NCI-H2081 (cell line): ENCODE measurements at regions not wholly inside any gene's neighbourhood (a gene's known extent, or its start where the extent isn't known, plus 50 kb on each side); places are given as distances from the start of the nearest gene placed in this dataset.
"Not testable (repeated sequence)": the region's sequence is repeated elsewhere in the genome, so short reads cannot be mapped to it uniquely, and the experiment has no call there.

Experiments
- DNase-seq, 2 experiments: peaks; one replicate each; lab custom pipeline; 2025; lab: John Stamatoyannopoulos, UW

- DNase-seq, result no peak
Observed at GRCh38 chr9:26240020-26240419, 561.8 kb upstream of the TUSC1 start.

- DNase-seq, result no peak
Observed at GRCh38 chr9:26237256-26237655, 559.0 kb upstream of the TUSC1 start.

DNA sequence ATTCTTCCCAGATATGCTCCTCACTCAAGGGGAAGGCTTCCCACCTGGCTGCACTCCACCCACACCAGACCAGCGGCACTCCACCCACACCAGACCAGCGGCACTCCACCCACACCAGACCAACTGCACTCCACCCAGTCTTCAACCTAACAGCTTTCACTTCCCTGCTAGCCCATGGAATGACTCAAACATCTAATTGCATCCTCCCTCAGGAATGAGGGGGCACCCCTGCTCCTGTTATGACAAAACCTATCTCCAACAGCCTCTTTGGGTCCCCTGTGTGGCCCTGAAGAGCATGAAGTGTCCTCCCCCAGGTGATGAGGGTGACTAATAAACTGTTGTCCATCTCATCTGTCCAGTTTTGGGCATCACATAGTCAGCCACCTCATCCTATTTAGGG is 556.6 kb upstream of the TUSC1 start:
- no peak for DNase-seq

DNA sequence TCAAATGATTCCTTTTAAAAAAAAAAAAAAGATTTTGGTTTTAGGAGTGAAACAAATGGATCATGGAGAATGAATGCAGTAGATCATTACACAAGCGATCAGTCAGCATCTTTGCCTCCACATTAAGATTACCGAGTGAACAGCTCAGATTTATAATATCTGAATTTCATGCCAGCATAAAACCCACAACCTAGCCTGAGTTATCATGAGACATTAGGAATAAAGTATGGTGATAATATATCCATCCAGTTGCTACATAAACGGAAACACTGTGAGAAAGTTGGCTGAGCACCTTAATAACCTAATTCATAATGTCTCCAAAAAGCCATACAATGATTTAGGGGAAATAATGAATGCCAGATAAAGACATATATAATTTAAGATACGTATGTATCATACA is 553.1 kb upstream of the TUSC1 start:
- DNase-seq, result no peak

DNA sequence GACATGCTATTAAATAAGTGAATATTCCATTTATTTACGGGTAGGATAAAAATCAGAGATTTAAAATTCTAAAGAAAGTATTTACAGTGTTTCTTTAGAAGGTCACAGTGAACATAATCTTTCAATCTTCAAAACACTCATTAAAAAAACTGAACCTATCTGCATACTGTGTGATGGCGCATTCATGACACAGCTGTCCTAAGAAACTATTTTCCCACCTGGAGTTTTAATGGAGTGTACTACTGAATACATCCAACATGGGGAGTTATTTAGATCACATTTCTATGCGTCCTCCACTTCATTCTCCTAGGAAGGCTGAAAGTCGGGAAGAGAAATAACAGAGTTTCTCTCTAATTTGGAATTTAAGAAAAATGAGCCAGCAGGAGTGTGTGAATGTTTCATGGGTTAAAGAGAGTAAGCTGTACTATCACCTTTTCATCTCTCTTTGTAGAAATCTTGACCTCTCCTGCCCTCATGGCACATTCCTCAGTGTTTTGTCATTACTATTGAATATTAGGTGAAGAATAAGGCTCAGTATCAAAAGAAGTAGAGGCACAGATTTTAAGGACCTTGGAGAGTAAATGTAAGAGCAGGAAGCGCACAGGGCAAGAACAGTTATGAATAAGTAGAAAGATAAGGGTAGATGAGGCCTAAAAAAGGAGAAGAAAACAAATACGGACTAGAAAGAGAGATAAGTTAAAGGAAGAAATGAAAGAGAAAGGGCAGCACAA is 551.2 kb upstream of the TUSC1 start:
- no peak for DNase-seq

DNA sequence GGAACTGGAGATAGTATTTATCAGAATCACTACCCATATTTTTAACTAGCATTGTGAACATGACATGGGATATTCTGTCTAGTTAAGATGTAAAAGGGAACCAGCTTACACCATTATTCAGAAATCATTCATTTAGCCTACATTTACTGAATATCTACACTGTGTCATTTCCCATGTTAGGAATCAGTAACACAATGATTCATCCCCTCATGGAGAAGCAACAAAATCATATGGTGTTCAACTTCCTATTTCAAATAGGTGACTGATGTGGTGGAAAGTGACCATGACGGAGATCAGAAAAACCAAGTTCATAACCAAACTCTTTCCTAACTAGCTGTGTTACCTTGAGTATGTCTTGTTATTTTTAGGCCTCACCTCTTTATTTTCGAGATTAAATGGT is 550.0 kb upstream of the TUSC1 start:
- no peak for DNase-seq

DNA sequence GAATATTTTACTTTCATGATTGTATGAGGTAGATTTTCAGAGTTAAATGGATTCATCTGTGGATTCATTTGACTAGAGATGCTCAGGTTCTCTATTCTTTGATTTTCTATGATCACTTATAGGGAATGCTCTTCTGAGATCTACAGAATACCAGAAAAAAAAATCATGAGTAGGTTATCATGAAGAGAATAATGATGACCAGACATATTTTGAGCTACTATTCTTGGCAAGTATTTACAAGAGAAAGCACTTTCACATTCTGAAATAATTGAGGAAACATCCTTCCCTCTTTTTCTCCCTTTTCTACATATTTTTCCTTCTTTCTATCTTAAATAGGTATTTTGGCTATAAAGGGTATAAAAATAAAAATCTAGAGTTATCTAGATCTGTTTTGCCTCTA is 543.0 kb upstream of the TUSC1 start:
- DNase-seq, result no peak

GRCh38 chr9:26220367-26220766 is 542.1 kb upstream of the TUSC1 start:
- no peak for DNase-seq

GRCh38 chr9:26219961-26220360 is 541.7 kb upstream of the TUSC1 start:
- DNase-seq, result no peak

GRCh38 chr9:26216702-26217101 is 538.5 kb upstream of the TUSC1 start:
- DNase-seq, result no peak

- DNase-seq, result not testable (repeated sequence)
Observed at GRCh38 chr9:26214713-26215444, 536.6 kb upstream of the TUSC1 start.

DNA sequence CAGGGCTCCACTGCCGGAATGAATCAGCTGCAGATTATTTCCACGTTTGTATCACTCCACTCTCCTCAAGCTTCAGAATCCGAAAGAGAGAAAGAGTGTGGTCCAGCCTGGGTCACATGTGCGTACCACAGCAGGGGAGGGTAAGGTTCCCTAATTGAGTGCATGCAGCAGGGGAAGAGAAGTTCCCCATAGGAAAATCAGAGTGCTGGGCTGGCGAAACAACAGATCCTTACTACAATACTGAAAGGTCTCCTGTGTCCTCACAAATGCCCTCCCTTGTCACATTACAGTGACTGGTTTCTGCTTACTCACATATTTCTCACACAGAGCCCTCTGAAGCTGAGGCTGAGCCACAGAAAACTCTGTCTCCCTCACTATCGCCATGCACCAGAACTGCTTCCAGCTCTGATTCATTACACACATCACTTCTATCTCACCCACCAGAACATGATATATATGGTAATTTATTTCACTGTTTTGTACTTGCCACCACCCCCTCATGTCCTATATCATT is 532.2 kb upstream of the TUSC1 start:
- no peak for DNase-seq

GRCh38 chr9:26205261-26205660 is 527.0 kb upstream of the TUSC1 start:
- no peak for DNase-seq

DNA sequence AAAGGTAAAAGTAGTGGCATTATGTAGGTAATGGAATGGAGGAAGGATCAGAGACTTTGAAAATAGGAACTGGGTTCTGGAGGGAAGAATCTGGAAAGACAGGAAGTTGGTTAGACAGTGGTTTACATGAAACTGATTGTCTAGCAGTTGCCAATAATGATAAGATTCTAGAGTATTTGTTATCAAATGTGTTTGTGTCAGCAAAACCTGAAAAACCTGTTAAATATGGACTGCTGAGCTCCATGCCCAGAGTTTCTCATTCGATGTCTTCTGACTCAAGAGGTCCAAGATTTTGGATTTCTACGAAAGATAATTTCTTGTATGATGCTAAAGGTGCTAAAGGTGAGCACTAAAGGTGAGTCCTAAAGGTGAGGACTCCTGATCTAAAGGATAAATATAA is 515.0 kb upstream of the TUSC1 start:
- no peak for DNase-seq

- DNase-seq, result no peak
Observed at GRCh38 chr9:26191711-26192110, 513.5 kb upstream of the TUSC1 start.

DNA sequence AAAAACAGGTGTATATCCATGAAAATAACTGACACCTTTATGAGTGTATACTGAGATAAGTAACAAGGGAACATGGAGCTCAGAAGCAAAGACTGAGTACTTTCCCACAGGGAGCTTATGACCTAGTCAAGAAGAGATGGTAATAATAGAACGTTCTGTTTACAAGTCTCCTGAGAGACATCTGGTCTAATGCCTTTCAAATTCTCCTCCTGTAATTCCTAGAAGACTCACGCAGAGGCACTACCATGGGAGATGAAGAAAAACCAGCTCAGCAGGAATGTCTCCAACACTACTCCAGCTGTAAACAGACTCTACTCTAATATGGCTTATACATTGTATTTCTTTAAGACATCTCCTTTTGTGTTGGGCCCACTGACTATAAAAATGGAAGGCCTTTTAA is 503.6 kb upstream of the TUSC1 start:
- no peak for DNase-seq

DNA sequence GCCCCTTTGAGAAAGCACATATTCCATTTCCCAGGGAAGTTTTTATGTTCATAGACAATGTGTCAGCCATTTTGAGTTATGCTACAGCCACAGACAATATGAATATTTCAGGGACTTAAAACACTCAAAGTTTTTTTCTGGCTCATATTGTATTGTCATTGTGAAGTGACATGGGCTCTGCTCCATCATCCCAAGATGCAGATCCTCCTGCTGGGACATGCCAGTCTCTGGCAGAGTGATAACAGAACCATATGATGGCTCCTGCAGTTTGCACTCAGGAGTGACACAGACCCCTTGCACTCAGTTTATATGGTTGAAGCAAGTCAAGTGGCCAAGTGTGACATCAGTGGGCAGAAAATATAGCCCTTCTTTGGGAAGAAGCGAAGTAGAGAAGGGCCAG is 498.4 kb upstream of the TUSC1 start:
- no peak for DNase-seq

DNA sequence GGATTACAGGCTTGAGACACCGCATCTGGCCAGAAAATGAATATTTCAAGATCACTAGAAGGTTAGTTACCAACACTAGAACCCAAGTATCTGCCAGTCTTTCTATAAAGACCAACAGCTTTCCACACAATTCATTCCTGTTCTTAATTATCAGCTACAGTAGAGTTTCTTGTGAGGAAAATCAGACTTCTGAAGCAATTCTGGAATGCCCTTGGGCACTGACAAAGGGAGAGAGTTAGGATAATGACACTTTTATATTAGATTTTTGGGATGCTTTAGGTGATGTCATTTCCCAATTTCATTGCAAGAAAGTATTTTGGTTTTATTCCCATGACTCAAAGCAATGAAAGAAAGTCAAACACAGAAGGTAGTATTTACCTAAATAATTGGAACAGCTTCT is 497.0 kb upstream of the TUSC1 start:
- DNase-seq, result no peak

GRCh38 chr9:26172301-26172700 is 494.1 kb upstream of the TUSC1 start:
- no peak for DNase-seq

DNA sequence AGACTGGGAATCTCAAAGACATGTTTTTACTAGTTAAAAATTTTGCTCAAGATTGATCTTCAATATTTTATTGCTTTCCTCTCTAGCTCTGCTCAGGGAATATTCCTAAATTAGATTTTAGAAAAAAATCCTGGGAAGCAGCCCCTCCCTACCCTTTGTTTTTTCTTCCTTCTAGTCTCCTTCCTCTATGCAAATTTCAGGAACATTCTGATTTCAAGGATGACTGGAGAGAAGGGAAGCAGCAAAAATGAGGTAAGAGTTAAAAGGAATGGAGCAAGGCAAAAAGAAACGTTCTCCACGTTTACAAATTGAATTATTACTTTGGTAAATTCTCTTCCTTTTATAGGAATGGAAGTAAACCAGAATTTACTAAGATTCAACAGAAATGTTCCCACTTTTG is 493.4 kb upstream of the TUSC1 start:
- no peak for DNase-seq

GRCh38 chr9:26170190-26170589 is 491.9 kb upstream of the TUSC1 start:
- DNase-seq, result no peak

- DNase-seq, result no peak
Observed at GRCh38 chr9:26169708-26170107, 491.5 kb upstream of the TUSC1 start.

DNA sequence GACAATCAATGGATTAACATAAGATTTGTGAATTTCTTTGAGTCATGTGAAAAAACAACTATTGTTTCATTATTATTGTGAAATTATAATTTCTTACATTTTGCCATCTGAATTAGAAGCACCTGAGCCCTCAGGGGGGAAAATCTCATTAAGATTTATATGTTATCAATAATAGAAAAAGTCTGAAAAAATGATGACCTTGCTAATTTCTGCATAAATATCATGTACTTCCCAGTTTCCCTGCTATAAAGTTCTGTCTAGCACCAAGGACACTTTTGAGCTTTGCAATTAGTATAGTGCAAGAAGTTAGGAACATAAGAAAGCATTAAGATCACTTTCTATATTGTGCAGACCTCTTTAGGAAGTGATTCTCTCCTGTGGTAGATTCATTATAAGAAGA is 488.3 kb upstream of the TUSC1 start:
- DNase-seq, result no peak

DNA sequence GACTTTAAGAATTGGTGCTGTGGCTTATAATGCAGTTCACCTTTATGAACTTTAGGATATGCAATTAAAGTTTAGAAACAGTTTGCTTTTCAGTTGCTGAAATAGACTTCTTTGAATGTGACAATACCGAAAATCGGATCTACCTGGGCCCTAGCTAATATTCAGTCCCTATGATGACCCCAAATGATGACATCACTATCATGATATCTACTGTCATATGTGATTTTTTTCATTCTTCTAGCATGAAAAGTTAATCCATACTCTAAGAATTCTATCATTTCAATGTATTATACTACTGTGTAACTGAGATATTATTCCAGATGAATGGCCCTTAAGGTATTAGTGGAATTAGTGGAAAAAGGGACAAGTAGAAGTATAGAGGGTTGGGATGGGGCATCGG is 487.2 kb upstream of the TUSC1 start:
- DNase-seq, result no peak
